Bronchial epithelial cell (primary cell): ENCODE measurements at regions not wholly inside any gene's neighbourhood (a gene's known extent, or its start where the extent isn't known, plus 50 kb on each side); places are given as distances from the start of the nearest gene placed in this dataset.
A peak's percentile ranks its signal among the peaks of the same experiment; 100 is the strongest.

Source experiments
- DNase-seq: peaks from one replicate; pipeline ENCODE4 v3.0.0-alpha.2; 2010; ENCODE audit warnings: low read depth
- FAIRE-seq: peaks from 2 replicates; lab custom pipeline; 2011; peaks lifted over from hg19 to GRCh38; lab: Jason Lieb, UNC
- H3K27me3 ChIP-seq: 2 replicates; pipeline ENCODE4 v1.5.1; 2011; ENCODE audit warnings: low read length; ENCODE audit not compliant: control insufficient read depth, insufficient read depth
- H3K36me3 ChIP-seq: 2 replicates; pipeline ENCODE4 v1.5.1; 2011; ENCODE audit warnings: low read length; ENCODE audit not compliant: control insufficient read depth, insufficient read depth
- H3K4me3 ChIP-seq: 2 replicates; pipeline ENCODE4 v1.5.1; 2011; ENCODE audit warnings: mild to moderate bottlenecking, low read depth, low read length, control low read depth
- CTCF ChIP-seq: IDR thresholded peaks from 2 replicates; pipeline ENCODE4 v1.5.1; 2011; ENCODE audit warnings: mild to moderate bottlenecking, moderate library complexity, low read length, control low read depth, inconsistent platforms; ENCODE audit not compliant: insufficient read depth, severe bottlenecking

- Histone ChIP-seq H3K36me3 (no peaks in the 10 kb centered on the region), H3K4me3 (no peak overlapping the region), H3K27me3 (no peaks in the 10 kb centered on the region)
- no peak for FAIRE-seq
- no peak for DNase-seq
- no peak for TF ChIP-seq CTCF
Observed at GRCh38 chr14:97506626-97507025, 709.4 kb downstream of the VRK1 start.

- no peak overlapping the region for H3K4me3 ChIP-seq
- FAIRE-seq = no peak
- no peaks in the 10 kb centered on the region for H3K27me3 ChIP-seq
- no peaks in the 10 kb centered on the region for H3K36me3 ChIP-seq
- TF ChIP-seq CTCF = no peak
- no peak for DNase-seq
Observed at GRCh38 chr14:97513891-97514290, 716.7 kb downstream of the VRK1 start.

- DNase-seq (no peak), FAIRE-seq (no peak)
- Histone ChIP-seq H3K36me3 (no peaks in the 10 kb centered on the region), H3K4me3 (no peak overlapping the region), H3K27me3 (no peaks in the 10 kb centered on the region)
- TF ChIP-seq CTCF = no peak
Observed at GRCh38 chr14:97517566-97518234, 720.5 kb downstream of the VRK1 start.

- peak; percentile 91 for DNase-seq
- TF ChIP-seq CTCF = no peak
- Histone ChIP-seq H3K27me3 (no peaks in the 10 kb centered on the region), H3K36me3 (no peaks in the 10 kb centered on the region), H3K4me3 (no peak overlapping the region)
- FAIRE-seq = no peak
Observed at GRCh38 chr14:97523936-97524335, 726.8 kb downstream of the VRK1 start.

- H3K27me3 ChIP-seq = no peaks in the 10 kb centered on the region
- no peak for DNase-seq
- H3K4me3 ChIP-seq = no peak overlapping the region
- FAIRE-seq = no peak
- no peaks in the 10 kb centered on the region for H3K36me3 ChIP-seq
- TF ChIP-seq CTCF = no peak
Observed at GRCh38 chr14:97524589-97525319, 727.6 kb downstream of the VRK1 start.

- Histone ChIP-seq H3K36me3 (no peaks in the 10 kb centered on the region), H3K27me3 (no peaks in the 10 kb centered on the region), H3K4me3 (no peak overlapping the region)
- FAIRE-seq = peak; percentile 94
- no peak for DNase-seq
- no peak for TF ChIP-seq CTCF
Observed at GRCh38 chr14:97527993-97528392, 730.8 kb downstream of the VRK1 start.
